Fibroblast of the aortic adventitia (primary cell): ENCODE measurements at regions not wholly inside any gene's neighbourhood (a gene's known extent, or its start where the extent isn't known, plus 50 kb on each side); places are given as distances from the start of the nearest gene placed in this dataset.

Source experiments
- DNase-seq: peaks from one replicate; pipeline ENCODE4 v3.0.0-alpha.2; 2010; ENCODE audit warnings: low read depth
- H3K4me3 ChIP-seq: 2 replicates; pipeline ENCODE4 v1.5.1; 2011; ENCODE audit warnings: low read depth, mild to moderate bottlenecking, control low read depth, low read length, moderate library complexity
- CTCF ChIP-seq: IDR thresholded peaks from 2 replicates; pipeline ENCODE4 v1.5.1; 2011; ENCODE audit warnings: mild to moderate bottlenecking, low read length, control low read depth, inconsistent platforms; ENCODE audit not compliant: insufficient read depth

GRCh38 chr15:94929282-94929681, 697.9 kb downstream of the MCTP2 start:
- TF ChIP-seq CTCF, result no peak
- H3K4me3 ChIP-seq, result no peak overlapping the region
- DNase-seq, result no peak

- DNase-seq, result no peak
- no peak for TF ChIP-seq CTCF
- H3K4me3 ChIP-seq, result no peak overlapping the region
Observed at GRCh38 chr15:94930441-94930840, 699.1 kb downstream of the MCTP2 start.

- TF ChIP-seq CTCF, result no peak
- no peak overlapping the region for H3K4me3 ChIP-seq
- no peak for DNase-seq
Observed at GRCh38 chr15:94930960-94931359, 699.6 kb downstream of the MCTP2 start.

GRCh38 chr15:94934440-94934839, 703.1 kb downstream of the MCTP2 start:
- no peak overlapping the region for H3K4me3 ChIP-seq
- TF ChIP-seq CTCF, result no peak
- no peak for DNase-seq

GRCh38 chr15:94937242-94937641, 705.9 kb downstream of the MCTP2 start:
- H3K4me3 ChIP-seq, result no peak overlapping the region
- no peak for DNase-seq
- no peak for TF ChIP-seq CTCF

- TF ChIP-seq CTCF, result no peak
- no peak for DNase-seq
- H3K4me3 ChIP-seq, result no peak overlapping the region
Observed at GRCh38 chr15:94943888-94944287, 712.5 kb downstream of the MCTP2 start.

GRCh38 chr15:94951538-94951937, 720.2 kb downstream of the MCTP2 start:
- no peak overlapping the region for H3K4me3 ChIP-seq
- TF ChIP-seq CTCF, result no peak
- no peak for DNase-seq
